WTC11 (cell line): ENCODE measurements at regions not wholly inside any gene's neighbourhood (a gene's known extent, or its start where the extent isn't known, plus 50 kb on each side); places are given as distances from the start of the nearest gene placed in this dataset.

Source experiments
- ATAC-seq: fragments of 200-7000 bp; cut with Tn5 transposase; 2 replicates; pipeline ENCODE4 v1.10.0; 2021; ENCODE audit warnings: mild to moderate bottlenecking, moderate library complexity
- CTCF ChIA-PET: fragments of 300-600 bp; sonication (Branson Sonifier 250); formaldehyde crosslinking; loops from one replicate; lab custom pipeline; 2021; ENCODE audit warnings: antibody characterized with exemption; lab: Charles Lee
- POLR2A ChIA-PET: fragments of 350-600 bp; sonication (Branson Sonifier 250); formaldehyde crosslinking; loops from one replicate; lab custom pipeline; 2021; ENCODE audit warnings: antibody characterized with exemption; lab: Charles Lee
- DNase-seq: peaks from one replicate; pipeline ENCODE4 v3.0.0; 2021; ENCODE audit warnings: low spot score
- H3K27ac Mint-ChIP-seq: 2 replicates; pipeline ENCODE4 v1.8.0; 2021; ENCODE audit warnings: mixed read lengths
- H3K27me3 Mint-ChIP-seq: 2 replicates; pipeline ENCODE4 v1.8.0; 2021; ENCODE audit warnings: low read depth, mild to moderate bottlenecking, moderate library complexity, mixed read lengths
- H3K36me3 Mint-ChIP-seq: 2 replicates; pipeline ENCODE4 v1.8.0; 2021; ENCODE audit warnings: mixed read lengths
- H3K4me1 Mint-ChIP-seq: 2 replicates; pipeline ENCODE4 v1.8.0; 2022; ENCODE audit warnings: mixed read lengths
- H3K4me3 Mint-ChIP-seq: 2 replicates; pipeline ENCODE4 v1.8.0; 2021; ENCODE audit warnings: mild to moderate bottlenecking, moderate library complexity, mixed read lengths
- H3K9me3 Mint-ChIP-seq: 2 replicates; pipeline ENCODE4 v1.8.0; 2021; ENCODE audit warnings: mixed read lengths
- CBFB ChIP-seq: sonication (generic); formaldehyde crosslinking; IDR thresholded peaks from 2 replicates; pipeline ENCODE4 v1.8.1; 2022; ENCODE audit warnings: mild to moderate bottlenecking, low read depth, missing genetic modification reagents
- CREM ChIP-seq: sonication (generic); formaldehyde crosslinking; IDR thresholded peaks from 2 replicates; pipeline ENCODE4 v1.8.1; 2022; ENCODE audit warnings: mild to moderate bottlenecking, missing genetic modification reagents, moderate library complexity
- CTCF ChIP-seq: fragments of 200-600 bp; IDR thresholded peaks from 2 replicates; pipeline ENCODE4 v1.8.0; 2022; ENCODE audit warnings: antibody characterized with exemption
- E2F1 ChIP-seq: sonication (generic); formaldehyde crosslinking; IDR thresholded peaks from 2 replicates; pipeline ENCODE4 v1.8.0; 2022; ENCODE audit warnings: mild to moderate bottlenecking, missing genetic modification reagents
- ESRRA ChIP-seq: sonication (generic); formaldehyde crosslinking; IDR thresholded peaks from 2 replicates; pipeline ENCODE4 v1.8.1; 2022; ENCODE audit warnings: mild to moderate bottlenecking, missing genetic modification reagents, borderline replicate concordance
- ETV6 ChIP-seq: sonication (generic); formaldehyde crosslinking; IDR thresholded peaks from 2 replicates; pipeline ENCODE4 v1.8.1; 2022; ENCODE audit warnings: mild to moderate bottlenecking, missing genetic modification reagents
- FOXJ3 ChIP-seq: sonication (generic); formaldehyde crosslinking; IDR thresholded peaks from 2 replicates; pipeline ENCODE4 v1.9.0; 2021; ENCODE audit warnings: missing genetic modification reagents, mild to moderate bottlenecking, borderline replicate concordance
- FOXK1 ChIP-seq: sonication (generic); formaldehyde crosslinking; IDR thresholded peaks from 2 replicates; pipeline ENCODE4 v1.8.0; 2022; ENCODE audit warnings: mild to moderate bottlenecking, moderate library complexity, missing genetic modification reagents
- FOXP1 ChIP-seq: sonication (generic); formaldehyde crosslinking; IDR thresholded peaks from 2 replicates; pipeline ENCODE4 v1.8.0; 2022; ENCODE audit warnings: missing genetic modification reagents, mild to moderate bottlenecking, moderate library complexity, borderline replicate concordance
- HMGA2 ChIP-seq: fragments of 250-450 bp; sonication (Bioruptor Pico); IDR thresholded peaks from 2 replicates; pipeline ENCODE4 v1.4.0; 2021; ENCODE audit warnings: mild to moderate bottlenecking, moderate library complexity
- IRF2 ChIP-seq: sonication (generic); formaldehyde crosslinking; IDR thresholded peaks from 2 replicates; pipeline ENCODE4 v1.8.0; 2022; ENCODE audit warnings: low read depth, missing genetic modification reagents, borderline replicate concordance
- NR1H2 ChIP-seq: sonication (generic); formaldehyde crosslinking; IDR thresholded peaks from 2 replicates; pipeline ENCODE4 v1.9.0; 2021; ENCODE audit warnings: mild to moderate bottlenecking, moderate library complexity, missing genetic modification reagents
- NR3C1 ChIP-seq: sonication (generic); formaldehyde crosslinking; conservative IDR thresholded peaks from 2 replicates; pipeline ENCODE4 v1.8.1; 2023; ENCODE audit warnings: low read depth, mild to moderate bottlenecking, missing genetic modification reagents
- RORB ChIP-seq: fragments of 250-450 bp; sonication (Bioruptor Pico); IDR thresholded peaks from 2 replicates; pipeline ENCODE4 v1.9.0; 2021; ENCODE audit warnings: mild to moderate bottlenecking
- SMAD4 ChIP-seq: sonication (generic); formaldehyde crosslinking; IDR thresholded peaks from 2 replicates; pipeline ENCODE4 v1.8.0; 2022; ENCODE audit warnings: mild to moderate bottlenecking, missing genetic modification reagents
- SOX15 ChIP-seq: fragments of 250-450 bp; sonication (Bioruptor Pico); IDR thresholded peaks from 2 replicates; pipeline ENCODE4 v1.9.0; 2021; ENCODE audit warnings: mild to moderate bottlenecking
- SP1 ChIP-seq: sonication (generic); formaldehyde crosslinking; conservative IDR thresholded peaks from 2 replicates; pipeline ENCODE4 v1.8.1; 2022; ENCODE audit warnings: missing genetic modification reagents
- TCF7 ChIP-seq: sonication (generic); formaldehyde crosslinking; IDR thresholded peaks from 2 replicates; pipeline ENCODE4 v1.8.0; 2022; ENCODE audit warnings: mild to moderate bottlenecking, low read depth, missing genetic modification reagents, moderate library complexity
- TEAD4 ChIP-seq: sonication (generic); formaldehyde crosslinking; IDR thresholded peaks from 2 replicates; pipeline ENCODE4 v1.8.0; 2022; ENCODE audit warnings: mild to moderate bottlenecking, missing genetic modification reagents
- ZBTB43 ChIP-seq: sonication (generic); formaldehyde crosslinking; IDR thresholded peaks from 2 replicates; pipeline ENCODE4 v1.8.1; 2023; ENCODE audit warnings: mild to moderate bottlenecking, missing genetic modification reagents
- ZNF138 ChIP-seq: sonication (generic); formaldehyde crosslinking; conservative IDR thresholded peaks from 2 replicates; pipeline ENCODE4 v1.8.1; 2022; ENCODE audit warnings: mild to moderate bottlenecking, moderate library complexity, missing genetic modification reagents
- ZNF532 ChIP-seq: fragments of 250-450 bp; sonication (Bioruptor Pico); IDR thresholded peaks from 2 replicates; pipeline ENCODE4 v1.9.0; 2021; ENCODE audit warnings: mild to moderate bottlenecking, borderline replicate concordance
- ZNF671 ChIP-seq: fragments of 250-450 bp; sonication (Bioruptor Pico); IDR thresholded peaks from 2 replicates; pipeline ENCODE4 v1.8.0; 2021; ENCODE audit warnings: mild to moderate bottlenecking
- ZSCAN18 ChIP-seq: fragments of 250-450 bp; sonication (Bioruptor Pico); IDR thresholded peaks from 2 replicates; pipeline ENCODE4 v2.1.2; 2022; ENCODE audit warnings: mild to moderate bottlenecking, moderate library complexity
- TF ChIP-seq, protein P1 (sequence below): sonication (generic); formaldehyde crosslinking; conservative IDR thresholded peaks from 2 replicates; pipeline ENCODE4 v1.8.1; 2023; ENCODE audit warnings: mild to moderate bottlenecking, low read depth, missing genetic modification reagents, moderate library complexity

DNA sequence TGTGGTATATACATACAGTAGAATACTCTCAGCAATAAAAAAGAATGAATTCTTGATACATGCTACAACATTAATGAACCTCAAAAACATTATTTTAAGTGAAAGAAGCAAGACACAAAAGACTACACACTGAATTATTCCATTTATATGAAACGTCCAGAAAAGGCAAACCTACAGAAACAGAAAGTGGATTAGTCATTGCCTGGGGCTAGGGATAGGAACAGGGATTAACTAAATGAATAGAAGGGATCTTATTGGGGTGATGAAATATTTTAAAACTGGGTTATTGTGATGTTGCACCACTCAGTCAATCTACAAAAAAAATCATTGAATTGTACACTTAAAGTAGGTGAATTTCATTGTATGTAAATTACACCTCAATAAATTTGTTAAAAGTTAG, 326.7 kb downstream of the PIK3R1 start:
- no peaks in the 10 kb centered on the region for H3K36me3 Mint-ChIP-seq
- no peak overlapping the region for H3K4me3 Mint-ChIP-seq
- TF ChIP-seq, protein P1, sequence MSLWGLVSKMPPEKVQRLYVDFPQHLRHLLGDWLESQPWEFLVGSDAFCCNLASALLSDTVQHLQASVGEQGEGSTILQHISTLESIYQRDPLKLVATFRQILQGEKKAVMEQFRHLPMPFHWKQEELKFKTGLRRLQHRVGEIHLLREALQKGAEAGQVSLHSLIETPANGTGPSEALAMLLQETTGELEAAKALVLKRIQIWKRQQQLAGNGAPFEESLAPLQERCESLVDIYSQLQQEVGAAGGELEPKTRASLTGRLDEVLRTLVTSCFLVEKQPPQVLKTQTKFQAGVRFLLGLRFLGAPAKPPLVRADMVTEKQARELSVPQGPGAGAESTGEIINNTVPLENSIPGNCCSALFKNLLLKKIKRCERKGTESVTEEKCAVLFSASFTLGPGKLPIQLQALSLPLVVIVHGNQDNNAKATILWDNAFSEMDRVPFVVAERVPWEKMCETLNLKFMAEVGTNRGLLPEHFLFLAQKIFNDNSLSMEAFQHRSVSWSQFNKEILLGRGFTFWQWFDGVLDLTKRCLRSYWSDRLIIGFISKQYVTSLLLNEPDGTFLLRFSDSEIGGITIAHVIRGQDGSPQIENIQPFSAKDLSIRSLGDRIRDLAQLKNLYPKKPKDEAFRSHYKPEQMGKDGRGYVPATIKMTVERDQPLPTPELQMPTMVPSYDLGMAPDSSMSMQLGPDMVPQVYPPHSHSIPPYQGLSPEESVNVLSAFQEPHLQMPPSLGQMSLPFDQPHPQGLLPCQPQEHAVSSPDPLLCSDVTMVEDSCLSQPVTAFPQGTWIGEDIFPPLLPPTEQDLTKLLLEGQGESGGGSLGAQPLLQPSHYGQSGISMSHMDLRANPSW (CRISPR knock-in tag): no peak
- TF ChIP-seq NR1H2 (no peak), IRF2 (CRISPR knock-in tag) (no peak), FOXK1 (CRISPR knock-in tag) (no peak), FOXJ3 (CRISPR knock-in tag) (no peak), E2F1 (CRISPR knock-in tag) (no peak), NR3C1 (CRISPR knock-in tag) (no peak), ZNF138 (CRISPR knock-in tag) (no peak), SOX15 (no peak), CBFB (CRISPR knock-in tag) (no peak), RORB (CRISPR knock-in tag) (no peak), TEAD4 (CRISPR knock-in tag) (no peak), ZNF532 (CRISPR knock-in tag) (no peak), SMAD4 (CRISPR knock-in tag) (no peak), ZNF671 (no peak), ETV6 (CRISPR knock-in tag) (no peak)
- ATAC-seq (no peak), DNase-seq (no peak)
- H3K9me3 Mint-ChIP-seq: 0 out of 2 replicates have a peak, but pooled peaks cover 3% of the 10 kb centered on the region
- no peaks in the 10 kb centered on the region for H3K27me3 Mint-ChIP-seq
- H3K27ac Mint-ChIP-seq: no peak overlapping the region
- POLR2A ChIA-PET: no interaction called here
- CTCF ChIA-PET: no interaction called here
- peaks cover 44% of the 10 kb centered on the region for H3K4me1 Mint-ChIP-seq

DNA sequence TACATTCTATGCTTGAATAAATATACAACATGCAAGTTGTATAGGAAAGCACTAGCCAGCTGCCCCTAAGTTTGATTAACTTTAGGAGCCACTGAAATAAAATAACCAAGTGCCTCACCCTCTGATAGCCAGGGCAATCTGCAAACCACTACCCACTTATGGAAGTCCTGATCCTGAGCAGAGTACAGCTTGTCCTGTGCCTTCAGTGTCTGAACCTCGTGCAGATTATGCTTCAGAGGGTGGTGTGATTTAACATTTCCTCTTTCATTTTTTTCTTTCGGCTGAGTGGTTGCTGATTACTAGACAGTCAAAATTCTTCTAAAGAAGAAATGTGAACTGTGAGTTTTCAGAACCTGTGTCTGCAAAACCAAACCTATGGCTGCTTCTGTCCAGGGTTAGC, 327.7 kb downstream of the PIK3R1 start:
- Mint-ChIP-seq H3K4me1 (peaks cover 44% of the 10 kb centered on the region), H3K9me3 (0 out of 2 replicates have a peak, but pooled peaks cover 3% of the 10 kb centered on the region), H3K27ac (no peak overlapping the region), H3K4me3 (no peak overlapping the region), H3K36me3 (no peaks in the 10 kb centered on the region), H3K27me3 (no peaks in the 10 kb centered on the region)
- ATAC-seq: no peak
- ChIA-PET POLR2A (no interaction called here), CTCF (no interaction called here)
- no peak for DNase-seq
- no peak for TF ChIP-seq ZSCAN18 (CRISPR knock-in tag)
- TF ChIP-seq FOXP1 (CRISPR knock-in tag): no peak
- TF ChIP-seq SP1 (CRISPR knock-in tag): no peak
- no peak for TF ChIP-seq TCF7 (CRISPR knock-in tag)
- no peak for TF ChIP-seq ZBTB43 (CRISPR knock-in tag)
- no peak for TF ChIP-seq HMGA2 (CRISPR knock-in tag)
- TF ChIP-seq CTCF: no peak
- TF ChIP-seq ETV6 (CRISPR knock-in tag): no peak
- TF ChIP-seq ESRRA: no peak
- no peak for TF ChIP-seq CREM (CRISPR knock-in tag)
- TF ChIP-seq ZNF138 (CRISPR knock-in tag): no peak
